PFSK-1 (cell line): ENCODE measurements at regions not wholly inside any gene's neighbourhood (a gene's known extent, or its start where the extent isn't known, plus 50 kb on each side); places are given as distances from the start of the nearest gene placed in this dataset.

ENCODE experiments used
- FOXP2 ChIP-seq: optimal IDR thresholded peaks from 2 replicates; pipeline ENCODE3; 2011; ENCODE audit warnings: borderline replicate concordance, control low read depth, inconsistent platforms; ENCODE audit not compliant: insufficient read depth; ENCODE audit errors: extremely low read length, extremely low read depth
- POLR2AphosphoS5 ChIP-seq: IDR thresholded peaks from 2 replicates; pipeline ENCODE4 v1.6.1; 2012; ENCODE audit warnings: low read depth, mild to moderate bottlenecking, control low read depth, low read length, moderate library complexity
- SIN3A ChIP-seq: IDR thresholded peaks from 2 replicates; pipeline ENCODE4 v1.6.1; 2012; ENCODE audit warnings: mild to moderate bottlenecking, low read length, moderate library complexity, borderline replicate concordance; ENCODE audit not compliant: insufficient read depth
- TAF1 ChIP-seq: IDR thresholded peaks from 2 replicates; pipeline ENCODE4 v1.6.1; 2012; ENCODE audit warnings: low read length, control low read depth, borderline replicate concordance; ENCODE audit not compliant: insufficient read depth
- TF ChIP-seq, protein P1 (sequence below), 2 experiments: IDR thresholded peaks; 2 replicates each; pipeline versions ENCODE4 v1.6.1 to v1.8.0; 2011 to 2012; ENCODE audit warnings: low read depth in 2 of 2, low read length in 2 of 2, control low read depth in 1 of 2, inconsistent platforms in 1 of 2, mild to moderate bottlenecking in 1 of 2, moderate library complexity in 1 of 2; ENCODE audit not compliant: insufficient read depth in 1 of 2

DNA sequence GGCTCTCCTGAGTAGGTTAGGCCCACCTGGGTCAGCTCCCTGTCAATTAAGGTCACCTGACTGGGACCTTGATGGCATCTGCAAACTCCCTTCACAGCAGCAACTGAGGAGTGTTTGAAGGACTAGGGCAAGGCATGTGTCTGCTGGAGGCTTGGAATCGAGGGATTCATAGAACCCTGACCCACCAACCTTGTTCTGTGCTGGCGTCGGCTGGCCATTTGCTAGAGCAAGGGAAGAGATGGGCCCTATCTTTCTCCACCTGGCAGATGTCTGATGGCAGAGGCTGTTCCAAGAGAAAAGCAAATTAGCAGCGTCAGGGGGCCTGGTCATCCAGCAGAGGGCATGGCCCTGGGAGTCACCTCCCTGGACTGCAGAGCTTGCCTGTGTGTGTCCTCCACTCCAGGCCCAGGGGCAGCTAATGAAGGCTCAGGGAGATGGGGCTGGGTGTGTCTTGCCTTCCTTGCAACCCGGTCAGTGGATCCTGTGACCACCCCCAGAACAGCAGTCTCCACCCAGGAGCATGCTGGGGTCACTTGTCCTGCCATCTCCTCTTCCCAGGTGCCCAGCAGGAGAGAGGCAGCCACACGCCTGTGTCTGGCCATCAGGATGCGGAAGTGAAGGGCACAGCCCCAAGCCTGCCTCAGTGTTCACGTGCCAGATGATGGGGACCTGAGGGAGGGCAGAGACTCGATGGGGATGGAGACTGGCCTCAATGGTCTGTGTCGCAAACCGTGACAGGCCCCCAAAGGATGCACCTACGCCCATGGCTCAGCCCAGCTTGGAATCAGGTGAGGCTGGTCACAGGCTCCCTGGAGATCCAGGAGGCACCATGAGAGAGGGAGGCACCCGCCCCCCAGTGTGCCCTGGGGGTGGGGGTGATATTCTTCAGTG lies 53.9 kb downstream of the BARX1 start:
- TF ChIP-seq SIN3A (no peak), TAF1 (no peak), POLR2AphosphoS5 (no peak), FOXP2 (no peak)
- TF ChIP-seq, protein P1, sequence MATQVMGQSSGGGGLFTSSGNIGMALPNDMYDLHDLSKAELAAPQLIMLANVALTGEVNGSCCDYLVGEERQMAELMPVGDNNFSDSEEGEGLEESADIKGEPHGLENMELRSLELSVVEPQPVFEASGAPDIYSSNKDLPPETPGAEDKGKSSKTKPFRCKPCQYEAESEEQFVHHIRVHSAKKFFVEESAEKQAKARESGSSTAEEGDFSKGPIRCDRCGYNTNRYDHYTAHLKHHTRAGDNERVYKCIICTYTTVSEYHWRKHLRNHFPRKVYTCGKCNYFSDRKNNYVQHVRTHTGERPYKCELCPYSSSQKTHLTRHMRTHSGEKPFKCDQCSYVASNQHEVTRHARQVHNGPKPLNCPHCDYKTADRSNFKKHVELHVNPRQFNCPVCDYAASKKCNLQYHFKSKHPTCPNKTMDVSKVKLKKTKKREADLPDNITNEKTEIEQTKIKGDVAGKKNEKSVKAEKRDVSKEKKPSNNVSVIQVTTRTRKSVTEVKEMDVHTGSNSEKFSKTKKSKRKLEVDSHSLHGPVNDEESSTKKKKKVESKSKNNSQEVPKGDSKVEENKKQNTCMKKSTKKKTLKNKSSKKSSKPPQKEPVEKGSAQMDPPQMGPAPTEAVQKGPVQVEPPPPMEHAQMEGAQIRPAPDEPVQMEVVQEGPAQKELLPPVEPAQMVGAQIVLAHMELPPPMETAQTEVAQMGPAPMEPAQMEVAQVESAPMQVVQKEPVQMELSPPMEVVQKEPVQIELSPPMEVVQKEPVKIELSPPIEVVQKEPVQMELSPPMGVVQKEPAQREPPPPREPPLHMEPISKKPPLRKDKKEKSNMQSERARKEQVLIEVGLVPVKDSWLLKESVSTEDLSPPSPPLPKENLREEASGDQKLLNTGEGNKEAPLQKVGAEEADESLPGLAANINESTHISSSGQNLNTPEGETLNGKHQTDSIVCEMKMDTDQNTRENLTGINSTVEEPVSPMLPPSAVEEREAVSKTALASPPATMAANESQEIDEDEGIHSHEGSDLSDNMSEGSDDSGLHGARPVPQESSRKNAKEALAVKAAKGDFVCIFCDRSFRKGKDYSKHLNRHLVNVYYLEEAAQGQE (IDR thresholded peaks at IDR 0.05; ENCODE audit: insufficient read depth in 1 of 2, low read depth in 2 of 2, low read length in 2 of 2) = no peak

DNA sequence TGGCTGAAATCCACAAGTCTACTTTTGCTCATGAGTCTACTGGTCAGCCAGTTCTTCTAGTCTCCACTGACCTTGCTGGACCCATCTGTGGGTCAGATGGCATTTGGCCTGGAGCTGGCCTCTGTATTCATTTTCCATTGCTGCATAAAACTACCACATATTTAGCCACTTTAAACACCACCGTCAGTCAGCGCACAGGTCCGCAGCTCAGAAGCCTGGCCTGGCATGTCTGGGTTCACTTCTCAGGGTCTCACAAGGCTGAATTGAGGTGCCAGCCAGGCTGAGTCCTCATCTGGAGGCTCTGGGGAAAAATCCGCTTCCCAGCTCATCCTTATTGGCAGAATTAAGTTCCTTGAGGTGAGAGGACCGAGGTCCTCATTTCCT lies 54.7 kb downstream of the BARX1 start:
- TF ChIP-seq FOXP2 = no peak
- TF ChIP-seq POLR2AphosphoS5 = no peak
- TF ChIP-seq, protein P1 (IDR thresholded peaks at IDR 0.05; ENCODE audit: insufficient read depth in 1 of 2, low read depth in 2 of 2, low read length in 2 of 2) = no peak
- no peak for TF ChIP-seq SIN3A
- TF ChIP-seq TAF1 = no peak

DNA sequence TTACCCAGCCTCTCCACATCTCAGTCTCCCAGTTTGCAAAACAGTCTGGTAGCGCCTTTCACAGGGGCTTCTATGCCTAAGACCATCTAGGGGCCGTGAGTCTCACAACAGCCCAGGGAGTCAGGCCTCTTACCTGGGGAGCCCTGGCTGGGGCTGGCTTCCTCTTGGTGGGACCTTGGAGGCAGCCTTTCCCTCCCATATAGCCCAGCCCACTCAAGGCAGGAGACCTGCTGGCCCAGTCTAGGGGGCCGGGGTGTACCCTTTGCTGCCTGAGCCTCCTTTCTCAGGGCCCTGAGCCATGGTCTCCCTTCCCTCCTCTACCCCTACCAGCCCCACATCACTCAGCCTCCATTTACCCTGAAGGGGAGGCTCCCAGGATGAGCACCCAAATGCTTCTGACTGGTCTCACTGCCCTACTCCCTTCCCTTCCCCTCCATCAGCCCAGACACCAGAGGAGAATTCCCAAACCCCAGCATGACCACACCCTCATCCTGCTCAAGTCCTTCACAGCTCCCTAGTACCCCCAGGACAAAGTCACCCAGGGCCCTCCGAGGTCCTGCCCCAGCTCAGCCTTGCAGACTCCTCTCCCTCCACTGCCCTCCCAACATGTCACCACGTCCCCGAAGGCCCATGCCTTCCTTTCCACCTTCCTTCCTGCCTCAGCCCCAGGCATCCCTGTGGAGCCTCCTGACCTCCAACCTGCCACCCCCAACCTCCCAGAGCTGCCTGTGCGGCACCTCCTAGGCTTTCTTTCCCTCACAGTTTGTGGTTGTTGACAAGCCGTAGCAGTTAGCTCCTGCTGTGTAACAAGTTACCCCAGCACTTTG lies 55.3 kb downstream of the BARX1 start:
- no peak for TF ChIP-seq FOXP2
- TF ChIP-seq SIN3A = no peak
- no peak for TF ChIP-seq TAF1
- TF ChIP-seq POLR2AphosphoS5 = no peak
- TF ChIP-seq, protein P1 (IDR thresholded peaks at IDR 0.05; ENCODE audit: insufficient read depth in 1 of 2, low read depth in 2 of 2, low read length in 2 of 2) = no peak

DNA sequence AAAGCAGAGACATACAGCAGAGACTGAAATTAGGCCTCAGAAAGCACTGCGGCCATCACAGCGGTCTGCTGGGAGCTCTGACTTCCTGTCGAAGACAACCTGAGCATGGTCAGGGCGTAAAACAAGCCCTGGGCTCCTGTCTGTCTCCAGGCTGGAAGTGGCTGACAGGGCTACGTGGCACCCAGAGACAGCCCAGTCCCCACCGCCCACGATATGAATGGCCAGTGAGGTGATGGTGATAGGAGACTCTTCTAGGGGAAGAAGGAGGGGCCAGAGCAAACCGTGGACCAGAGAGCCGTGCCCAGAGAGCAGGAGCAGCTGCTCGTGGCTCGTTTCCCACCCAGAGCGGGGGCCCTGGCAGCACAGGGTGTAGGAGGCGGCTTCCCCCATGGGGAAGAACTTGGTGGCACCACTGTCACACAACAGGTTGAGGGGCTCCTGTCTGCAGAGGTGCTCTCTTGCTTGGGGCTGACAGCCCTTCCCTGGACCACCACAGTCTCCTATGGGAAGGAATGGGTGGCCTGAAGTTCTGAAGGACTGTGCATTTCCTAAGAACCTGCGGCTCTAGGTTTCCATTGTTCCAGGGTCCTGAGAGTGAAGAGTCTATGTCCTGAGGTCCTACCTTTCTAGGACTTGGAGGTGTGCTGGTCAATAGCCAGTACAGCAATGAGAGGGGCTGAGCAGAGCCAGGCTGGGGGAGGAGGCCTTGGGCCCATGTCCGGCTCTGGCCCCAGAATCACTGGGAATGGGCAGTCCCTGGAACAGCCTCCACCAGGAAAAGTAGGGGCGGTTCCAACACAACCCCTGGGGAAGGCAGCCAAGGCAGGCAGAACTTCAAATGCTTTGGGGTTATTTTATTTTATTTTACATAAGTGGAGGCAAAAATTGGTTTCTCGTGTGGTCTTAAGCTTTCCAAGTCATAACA lies 56.4 kb downstream of the BARX1 start:
- TF ChIP-seq TAF1 (no peak), POLR2AphosphoS5 (no peak), SIN3A (no peak), FOXP2 (no peak)
- TF ChIP-seq, protein P1 (IDR thresholded peaks at IDR 0.05; ENCODE audit: insufficient read depth in 1 of 2, low read depth in 2 of 2, low read length in 2 of 2) = no peak
